WERI-Rb-1 (cell line): ENCODE measurements at regions not wholly inside any gene's neighbourhood (a gene's known extent, or its start where the extent isn't known, plus 50 kb on each side); places are given as distances from the start of the nearest gene placed in this dataset.

Source experiments
- DNase-seq: peaks from one replicate; pipeline ENCODE4 v3.0.0-alpha.2; 2020
- H3K27ac ChIP-seq: fragments of 250-450 bp; sonication (Bioruptor Pico); 2 replicates; pipeline ENCODE4 v1.5.1; 2020; ENCODE audit warnings: mild to moderate bottlenecking, moderate library complexity
- H3K27me3 ChIP-seq: fragments of 250-450 bp; sonication (Bioruptor Pico); 2 replicates; pipeline ENCODE4 v1.5.1; 2021; ENCODE audit warnings: mild to moderate bottlenecking, low read depth, moderate library complexity; ENCODE audit not compliant: insufficient read depth, severe bottlenecking
- H3K36me3 ChIP-seq: fragments of 250-450 bp; sonication (Bioruptor Pico); 2 replicates; pipeline ENCODE4 v1.5.1; 2020; ENCODE audit warnings: mild to moderate bottlenecking, moderate library complexity
- H3K4me3 ChIP-seq: 2 replicates; pipeline ENCODE4 v1.5.1; 2011; ENCODE audit warnings: low read depth, mild to moderate bottlenecking, control low read depth, low read length
- H3K9me3 ChIP-seq: fragments of 250-450 bp; sonication (Bioruptor Pico); 2 replicates; pipeline ENCODE4 v1.5.1; 2021; ENCODE audit warnings: mild to moderate bottlenecking, moderate library complexity; ENCODE audit not compliant: severe bottlenecking
- CTCF ChIP-seq: IDR thresholded peaks from 2 replicates; pipeline ENCODE4 v1.5.1; 2011; ENCODE audit warnings: low read depth, mild to moderate bottlenecking, control low read depth, inconsistent platforms, low read length

GRCh38 chr16:11428623-11428953 is 83.3 kb downstream of the RMI2 start:
- DNase-seq: no peak
- no peak for TF ChIP-seq CTCF
- H3K4me3 ChIP-seq: no peak overlapping the region

GRCh38 chr16:11429123-11429522 is 83.9 kb downstream of the RMI2 start:
- H3K9me3 ChIP-seq: no peaks in the 10 kb centered on the region
- H3K27ac ChIP-seq: no peak overlapping the region
- H3K36me3 ChIP-seq: no peaks in the 10 kb centered on the region
- no peak overlapping the region for H3K4me3 ChIP-seq
- DNase-seq: peak; percentile 15
- no peak for TF ChIP-seq CTCF
- H3K27me3 ChIP-seq: no peaks in the 10 kb centered on the region

More at GRCh38 chr16:11428623-11428953, 83.3 kb downstream of the RMI2 start:
- Histone ChIP-seq H3K27ac (no peak overlapping the region), H3K9me3 (no peaks in the 10 kb centered on the region), H3K27me3 (no peaks in the 10 kb centered on the region), H3K36me3 (no peaks in the 10 kb centered on the region)

GRCh38 chr16:11429823-11430222 is 84.6 kb downstream of the RMI2 start:
- DNase-seq: no peak

GRCh38 chr16:11430601-11431317 is 85.5 kb downstream of the RMI2 start:
- DNase-seq: no peak
- Histone ChIP-seq H3K9me3 (no peaks in the 10 kb centered on the region), H3K36me3 (no peaks in the 10 kb centered on the region), H3K4me3 (no peak overlapping the region), H3K27ac (no peak overlapping the region), H3K27me3 (no peaks in the 10 kb centered on the region)
- TF ChIP-seq CTCF: no peak

More at GRCh38 chr16:11429823-11430222, 84.6 kb downstream of the RMI2 start:
- TF ChIP-seq CTCF: no peak
- Histone ChIP-seq H3K27ac (no peak overlapping the region), H3K27me3 (no peaks in the 10 kb centered on the region), H3K9me3 (no peaks in the 10 kb centered on the region), H3K36me3 (no peaks in the 10 kb centered on the region), H3K4me3 (no peak overlapping the region)

- Histone ChIP-seq H3K36me3 (no peaks in the 10 kb centered on the region), H3K9me3 (no peaks in the 10 kb centered on the region), H3K27ac (no peak overlapping the region), H3K4me3 (no peak overlapping the region), H3K27me3 (no peaks in the 10 kb centered on the region)
- DNase-seq: no peak
- TF ChIP-seq CTCF: no peak
Measured at GRCh38 chr16:11431915-11432465, 86.7 kb downstream of the RMI2 start.
